Activated CD4-positive, alpha-beta T cell treated with anti-CD3 and anti-CD28 coated beads, Interleukin-2, amount 50 U/mL, for 24 hours (primary cell): ENCODE measurements at regions not wholly inside any gene's neighbourhood (a gene's known extent, or its start where the extent isn't known, plus 50 kb on each side); places are given as distances from the start of the nearest gene placed in this dataset.

Source experiments
- DNase-seq, 2 donors: peaks; one replicate each; pipeline ENCODE4 v3.0.0-alpha.2; 2020; ENCODE audit warnings: low read depth in 1 of 2, low spot score in 1 of 2

DNA sequence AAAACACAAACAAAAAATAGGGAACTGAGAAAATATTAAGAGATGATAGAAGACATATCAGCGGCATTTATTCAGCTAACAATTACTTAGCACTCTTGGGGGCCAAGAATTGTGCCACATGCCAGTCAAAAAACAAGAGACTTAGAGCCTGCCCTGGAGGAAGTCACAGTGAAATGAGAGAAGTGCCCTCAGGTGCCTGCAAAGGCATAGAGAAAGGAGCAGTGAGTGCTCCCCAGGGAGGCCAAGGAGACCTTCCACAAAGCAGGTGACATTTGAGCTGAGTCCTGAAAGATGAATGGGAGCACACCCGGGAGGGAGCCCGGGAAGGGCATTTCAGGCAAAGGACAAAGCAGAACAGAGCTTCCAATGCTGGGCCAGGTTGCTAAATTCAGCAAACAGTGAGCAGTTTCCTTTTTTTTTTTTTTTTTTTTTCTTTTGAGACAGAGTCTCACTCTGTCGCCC is 184.7 kb upstream of the JARID2 start:
- no peak for DNase-seq

DNA sequence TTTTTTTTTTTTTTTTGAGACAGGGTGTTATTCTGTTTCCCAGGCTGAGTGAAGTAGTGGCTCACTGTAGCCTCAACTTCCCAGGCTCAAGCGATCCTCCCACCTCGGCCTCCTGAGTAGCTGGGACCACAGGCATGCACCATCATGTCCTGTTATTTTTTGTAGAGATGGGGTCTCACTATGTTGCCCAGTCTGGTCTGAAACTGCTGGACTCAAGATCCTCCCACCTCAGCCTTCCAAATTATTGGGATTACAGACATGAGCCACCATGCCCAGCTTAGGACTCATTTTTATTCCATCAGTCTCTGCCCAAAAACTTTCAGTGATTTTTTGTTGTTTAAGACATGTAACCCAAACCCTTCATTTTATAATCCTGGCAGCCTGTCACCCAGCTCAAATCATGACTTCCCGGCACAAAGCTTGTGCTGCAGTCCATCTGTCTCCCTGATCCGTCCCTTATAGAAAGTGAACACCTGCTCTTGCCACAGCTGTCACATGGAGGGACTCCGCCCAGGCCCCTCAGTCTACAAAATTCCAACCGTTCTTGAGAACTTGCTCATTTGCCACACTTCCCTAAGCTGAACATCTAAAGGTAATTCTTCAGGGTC is 183.9 kb upstream of the JARID2 start:
- no peak for DNase-seq

DNA sequence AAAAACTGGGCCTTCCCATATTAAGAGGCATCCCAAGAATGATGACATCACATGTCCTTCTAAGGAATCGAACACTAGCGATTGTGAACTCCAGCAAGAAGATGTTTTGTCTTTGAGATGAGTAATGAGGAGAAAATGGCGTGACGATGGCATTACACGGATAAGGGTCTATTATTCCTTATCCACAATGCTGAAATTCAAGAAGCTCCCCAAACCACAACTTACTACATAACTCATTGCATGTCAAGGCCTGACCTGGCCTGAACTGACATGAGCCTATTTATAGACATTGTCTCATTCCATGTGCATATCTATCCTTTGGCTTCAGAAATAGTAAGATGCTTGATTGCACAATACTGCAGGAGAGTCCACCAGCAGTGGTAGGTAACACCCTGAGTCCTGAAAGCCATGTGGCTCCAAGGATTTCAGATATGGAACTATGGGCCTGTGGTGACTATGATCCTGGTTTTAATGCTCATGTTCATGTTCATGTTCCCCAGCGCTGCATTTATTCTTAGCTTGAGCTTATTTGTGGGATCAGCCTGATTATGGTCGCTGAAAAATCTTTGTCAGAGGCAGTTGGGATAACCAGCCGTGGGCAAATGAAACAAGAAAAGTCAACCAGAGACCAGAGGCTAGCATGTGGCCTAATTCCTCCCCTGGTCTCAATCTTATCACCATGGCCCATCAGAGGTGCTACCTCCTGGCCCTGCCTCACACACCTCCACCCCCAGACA is 183.2 kb upstream of the JARID2 start:
- DNase-seq, result no peak

DNA sequence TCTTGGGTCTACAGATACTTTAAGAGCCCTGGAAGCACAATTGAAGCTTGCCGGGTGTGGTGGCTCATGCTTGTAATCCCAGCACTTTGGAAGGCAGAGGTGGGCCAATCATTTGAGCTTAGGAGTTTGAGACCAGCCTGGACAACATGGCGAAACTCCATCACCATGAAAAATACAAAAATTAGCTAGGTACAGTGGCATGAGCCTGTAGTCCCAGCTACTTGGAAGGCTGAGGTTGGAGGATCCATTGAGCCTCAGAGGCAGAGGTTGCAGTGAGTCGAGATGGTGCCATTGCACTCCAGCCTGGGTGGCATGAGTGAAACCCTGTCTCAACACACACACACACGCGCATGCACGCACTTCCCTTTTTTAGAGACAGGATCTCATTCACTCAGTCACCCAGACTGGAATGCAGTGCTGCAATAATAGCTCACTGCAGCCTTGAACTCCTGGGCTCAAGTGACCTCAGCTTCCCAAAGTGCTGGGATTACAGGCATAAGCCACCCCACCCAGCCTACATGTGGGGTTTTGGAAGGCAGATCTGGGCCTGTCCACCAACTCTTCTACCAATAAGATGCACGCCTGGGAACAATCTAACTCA is 182.5 kb upstream of the JARID2 start:
- no peak for DNase-seq

DNA sequence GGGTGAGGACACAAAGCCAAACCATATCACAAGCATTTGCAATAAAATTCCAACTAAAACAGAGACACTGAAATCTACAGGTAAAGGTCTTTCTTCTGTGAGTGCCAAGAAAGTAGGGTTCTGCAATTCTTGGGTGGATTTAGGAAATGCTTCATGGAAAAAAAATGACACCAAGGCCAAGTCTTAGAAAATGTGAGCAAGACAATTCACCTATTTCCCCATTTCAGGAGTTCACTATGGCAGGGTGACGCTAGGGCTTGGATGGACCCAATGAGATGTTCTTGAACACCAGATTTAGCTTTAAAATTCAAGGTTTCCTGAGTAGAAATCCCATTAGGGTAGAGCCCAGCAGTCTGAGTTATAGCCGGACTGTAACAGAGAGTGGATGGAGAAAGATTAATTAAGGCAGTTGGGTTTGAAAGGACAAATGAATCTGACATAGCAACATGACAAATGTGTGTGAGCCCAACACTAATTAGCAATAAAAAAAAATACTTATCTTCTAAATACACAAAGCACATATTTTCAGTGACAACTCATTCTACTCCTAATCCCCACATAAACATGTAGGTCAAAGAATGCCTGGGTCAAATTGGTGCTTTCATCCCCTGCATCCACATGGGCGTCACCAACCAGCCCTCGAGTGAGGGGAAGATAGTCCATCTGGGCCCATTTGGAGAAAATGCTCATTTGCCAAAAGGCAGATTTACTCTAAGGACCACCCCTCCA is 180.4 kb upstream of the JARID2 start:
- no peak for DNase-seq

DNA sequence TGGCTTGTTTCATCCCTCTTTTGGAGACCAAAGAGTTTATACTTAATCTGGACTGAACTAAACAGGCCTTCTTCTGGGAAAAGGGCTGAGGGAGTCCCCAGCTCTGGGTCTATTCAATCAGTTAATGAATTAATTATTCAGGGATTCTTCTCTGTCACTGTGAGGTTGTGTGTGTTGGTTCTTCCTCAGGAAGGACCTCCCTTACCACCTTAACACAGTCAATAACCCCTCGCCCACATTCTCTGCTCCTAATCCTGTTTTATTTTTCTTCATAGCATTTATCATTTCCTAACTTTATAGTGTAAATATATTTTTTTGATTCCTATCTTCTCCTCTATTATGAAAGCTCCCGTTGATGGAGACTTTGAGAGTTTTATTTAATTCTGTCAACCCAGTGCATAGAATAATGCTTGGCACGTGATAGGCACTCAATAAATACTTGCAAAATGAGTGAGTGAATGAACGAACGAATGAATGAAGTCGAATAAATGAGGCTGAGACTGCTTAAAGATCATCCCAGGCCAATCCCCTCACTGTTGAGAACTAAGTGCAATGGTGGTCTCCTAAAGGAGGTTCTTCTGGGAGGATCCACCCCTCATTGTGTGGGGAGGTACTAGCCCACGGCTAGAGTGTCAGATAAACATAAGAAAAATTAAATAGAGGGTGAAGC is 179.6 kb upstream of the JARID2 start:
- DNase-seq, result no peak

DNA sequence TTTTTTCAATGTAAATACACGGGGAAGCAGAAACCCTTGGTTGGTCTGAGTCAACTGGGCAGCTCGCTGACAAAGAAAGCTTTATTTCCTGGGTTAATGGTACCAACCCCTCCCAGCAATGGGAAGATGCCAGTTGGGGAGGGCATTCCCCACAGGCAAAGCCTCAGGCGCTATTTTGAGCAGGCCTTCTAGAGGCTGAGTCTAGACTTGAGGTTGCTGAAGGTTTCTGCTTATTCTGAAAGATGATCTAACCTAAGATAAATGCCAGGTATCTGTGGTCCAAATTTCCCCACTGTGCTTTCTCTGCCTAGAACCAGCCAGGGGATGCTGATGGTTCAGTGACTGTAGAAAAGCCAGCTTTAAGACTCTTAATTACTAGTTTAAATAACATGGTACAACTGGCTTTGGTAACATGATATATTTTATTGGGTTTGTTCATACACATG is 172.5 kb upstream of the JARID2 start:
- DNase-seq, result no peak

DNA sequence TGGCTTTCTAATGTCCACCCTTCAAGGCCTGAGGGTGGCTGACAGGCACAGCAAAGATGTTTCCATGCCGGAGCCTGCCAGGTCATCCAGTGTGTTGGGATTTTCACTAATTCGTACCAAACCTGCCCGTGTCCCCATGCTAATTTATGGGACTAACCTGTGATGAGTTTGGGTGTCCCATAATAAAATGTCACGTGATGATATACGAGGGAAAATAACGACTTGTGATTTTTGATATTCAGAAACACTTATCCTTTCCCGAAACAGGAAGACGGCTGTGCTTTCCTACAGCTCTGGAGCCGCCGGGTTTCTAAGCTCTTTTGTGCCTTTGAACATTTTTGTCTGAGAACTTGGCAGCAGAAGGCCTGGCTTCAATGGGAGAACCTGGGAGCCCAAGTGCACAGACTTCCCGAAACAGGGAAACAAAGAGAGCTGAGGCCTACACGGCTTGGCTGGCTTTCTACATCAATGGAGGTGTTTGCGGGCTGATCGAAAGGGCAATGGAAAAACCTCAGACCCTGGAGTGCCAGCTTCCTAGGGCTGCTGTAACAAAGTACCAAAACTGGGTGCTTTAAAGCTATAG is 171.9 kb upstream of the JARID2 start:
- DNase-seq, result no peak

DNA sequence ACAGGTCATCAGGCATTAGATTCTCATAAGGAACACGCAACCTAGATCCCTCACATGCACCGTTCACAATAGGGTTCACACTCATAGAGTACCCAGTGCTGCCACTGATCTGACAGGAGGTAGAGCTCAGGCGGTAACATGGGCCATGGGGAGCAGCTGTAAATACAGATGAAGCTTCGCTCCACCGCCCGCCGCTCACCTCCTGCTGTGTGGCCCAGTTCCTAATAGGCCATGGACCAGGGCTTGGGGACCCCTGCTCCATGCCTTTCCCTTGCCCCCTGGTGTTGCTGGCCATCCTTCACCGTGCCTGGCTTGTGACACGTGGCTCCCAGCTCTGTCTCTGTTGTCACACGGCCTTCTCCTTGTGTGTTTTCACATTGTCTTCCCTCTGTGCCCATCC is 171.1 kb upstream of the JARID2 start:
- no peak for DNase-seq

DNA sequence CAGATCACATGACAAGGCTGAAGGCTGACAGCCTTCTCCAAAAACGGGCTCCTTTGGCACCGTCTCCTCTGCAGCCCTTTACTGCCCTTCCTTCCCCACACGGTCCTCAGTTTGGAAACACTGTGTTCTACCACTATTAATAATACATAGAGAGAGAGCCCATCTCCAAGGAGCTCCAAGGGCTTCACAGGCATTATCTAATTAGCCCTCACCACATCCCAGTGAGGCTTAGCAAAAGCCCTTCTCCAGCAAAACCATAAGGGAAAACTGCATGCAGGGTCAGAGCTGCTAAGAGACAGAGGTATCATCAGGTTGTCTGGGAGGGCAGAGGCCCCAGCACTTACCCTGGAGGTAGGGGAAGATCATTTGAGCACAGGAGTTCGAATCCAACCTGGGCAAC is 169.3 kb upstream of the JARID2 start:
- DNase-seq, result no peak

DNA sequence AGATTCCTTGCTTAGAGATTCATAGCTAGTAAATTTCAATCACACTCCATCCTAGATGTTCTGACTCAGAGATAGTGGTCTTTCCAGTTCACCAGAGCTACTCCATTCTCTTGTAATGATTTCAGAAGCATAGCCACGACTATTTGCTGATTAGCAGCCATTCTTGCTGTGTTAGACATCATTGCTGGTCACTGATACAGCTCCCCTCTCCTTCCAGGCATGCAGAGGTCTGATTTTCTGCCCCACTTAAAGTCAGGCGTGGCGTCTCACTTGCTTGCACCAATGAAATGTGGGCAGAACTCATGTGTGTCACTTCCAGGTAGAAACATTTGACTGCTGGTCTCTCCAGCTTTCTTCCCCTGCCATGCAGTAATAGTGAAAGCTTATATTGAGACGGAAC is 168.9 kb upstream of the JARID2 start:
- no peak for DNase-seq

DNA sequence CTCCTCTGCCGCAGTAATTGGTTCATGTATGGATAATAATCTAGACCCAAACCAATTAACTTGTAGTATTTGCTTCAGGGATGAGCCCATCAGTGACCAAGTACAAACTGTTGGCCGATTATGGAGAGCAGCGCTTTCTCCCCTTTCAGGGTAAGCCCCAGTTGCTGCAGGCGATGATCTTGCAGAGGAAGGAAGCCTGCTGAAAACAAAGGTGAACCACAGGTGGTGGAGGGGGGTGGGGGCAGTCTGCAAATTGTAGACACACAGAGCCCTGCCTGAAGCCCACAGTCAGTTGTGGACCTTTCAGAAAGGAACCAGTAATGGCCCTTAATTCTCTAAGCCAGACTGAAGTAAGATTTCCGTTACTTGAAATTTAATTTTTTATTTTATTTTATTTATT is 167.9 kb upstream of the JARID2 start:
- no peak for DNase-seq

DNA sequence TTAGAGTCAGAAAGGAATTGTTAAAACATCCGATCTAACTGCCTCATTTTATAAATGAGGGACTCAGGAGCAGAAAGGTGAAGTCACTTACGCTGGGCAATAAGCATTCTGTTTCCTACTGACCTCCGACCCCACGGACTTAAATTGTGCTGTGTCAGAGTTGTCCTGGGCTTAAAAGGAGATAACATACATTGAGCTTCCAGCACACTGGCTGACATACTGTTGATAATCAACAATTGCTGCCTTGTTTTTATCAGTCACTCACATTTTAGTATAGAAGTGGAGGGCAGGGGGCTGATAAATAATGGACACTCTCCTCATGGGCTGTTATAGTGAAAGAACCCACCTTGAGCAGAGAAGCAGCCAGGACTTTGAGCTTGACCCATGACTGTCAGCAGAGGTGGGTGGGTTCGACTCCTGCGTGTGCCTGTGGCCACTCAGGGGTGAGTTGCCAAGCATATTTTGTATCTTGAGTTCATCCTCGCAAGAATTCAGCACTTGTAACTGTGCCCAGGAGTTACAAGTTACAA is 166.5 kb upstream of the JARID2 start:
- no peak for DNase-seq

DNA sequence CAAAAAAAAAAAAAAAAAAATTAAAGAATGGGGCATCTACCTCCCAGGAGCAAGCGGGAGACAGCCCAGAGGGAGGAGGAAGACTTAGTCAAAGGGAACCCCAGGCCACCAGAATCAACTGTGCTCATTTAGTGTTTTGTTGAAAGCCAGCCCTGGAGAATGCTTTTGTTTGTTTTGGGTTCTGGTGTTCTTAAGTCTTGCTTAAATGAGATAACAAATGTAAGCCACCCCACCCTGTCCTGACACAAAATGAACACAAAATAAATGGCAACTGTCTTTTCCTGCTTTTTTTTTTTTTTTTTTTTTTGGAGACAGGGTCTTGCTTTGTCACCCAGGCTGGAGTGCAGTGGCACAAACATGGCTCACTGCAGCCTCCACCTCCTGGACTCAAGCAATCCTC is 165.0 kb upstream of the JARID2 start:
- no peak for DNase-seq

DNA sequence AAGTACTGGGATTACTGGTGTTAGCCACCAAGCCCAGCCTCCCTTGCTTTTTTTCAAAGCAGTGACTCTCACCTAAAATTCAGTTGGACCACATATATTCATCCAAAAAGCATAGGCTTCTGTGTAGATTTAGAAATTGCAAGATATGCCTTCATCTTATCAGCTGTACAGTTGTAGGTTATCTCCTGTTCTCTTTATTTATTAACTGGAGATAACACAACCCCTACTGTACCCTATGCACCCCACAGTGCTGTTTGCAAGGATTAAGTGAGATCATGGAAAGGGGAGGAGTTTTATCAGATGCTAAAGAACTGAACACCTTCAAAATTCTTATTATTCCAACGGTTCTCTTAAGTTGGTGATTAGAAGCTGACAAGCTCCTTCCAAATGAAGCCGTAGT is 164.4 kb upstream of the JARID2 start:
- no peak for DNase-seq

DNA sequence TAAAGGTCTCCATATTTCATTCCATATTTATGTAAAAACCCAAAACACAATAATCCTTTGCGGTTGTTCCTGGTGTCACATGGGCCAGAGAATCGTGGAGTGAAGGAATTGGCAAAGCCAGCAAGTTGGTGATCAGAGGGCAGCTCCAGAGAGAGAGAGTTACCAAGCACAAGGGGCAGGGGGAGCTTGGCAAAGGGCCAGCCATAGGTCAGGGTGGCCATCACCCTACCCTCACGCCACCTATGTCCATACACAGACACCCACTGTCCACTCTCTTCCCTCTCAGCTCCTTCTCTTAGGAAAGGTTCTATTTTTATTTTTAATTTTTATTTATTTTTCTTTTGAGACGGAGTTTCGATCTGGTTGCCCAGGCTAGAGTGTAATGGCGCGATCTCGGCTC is 163.2 kb upstream of the JARID2 start:
- no peak for DNase-seq

DNA sequence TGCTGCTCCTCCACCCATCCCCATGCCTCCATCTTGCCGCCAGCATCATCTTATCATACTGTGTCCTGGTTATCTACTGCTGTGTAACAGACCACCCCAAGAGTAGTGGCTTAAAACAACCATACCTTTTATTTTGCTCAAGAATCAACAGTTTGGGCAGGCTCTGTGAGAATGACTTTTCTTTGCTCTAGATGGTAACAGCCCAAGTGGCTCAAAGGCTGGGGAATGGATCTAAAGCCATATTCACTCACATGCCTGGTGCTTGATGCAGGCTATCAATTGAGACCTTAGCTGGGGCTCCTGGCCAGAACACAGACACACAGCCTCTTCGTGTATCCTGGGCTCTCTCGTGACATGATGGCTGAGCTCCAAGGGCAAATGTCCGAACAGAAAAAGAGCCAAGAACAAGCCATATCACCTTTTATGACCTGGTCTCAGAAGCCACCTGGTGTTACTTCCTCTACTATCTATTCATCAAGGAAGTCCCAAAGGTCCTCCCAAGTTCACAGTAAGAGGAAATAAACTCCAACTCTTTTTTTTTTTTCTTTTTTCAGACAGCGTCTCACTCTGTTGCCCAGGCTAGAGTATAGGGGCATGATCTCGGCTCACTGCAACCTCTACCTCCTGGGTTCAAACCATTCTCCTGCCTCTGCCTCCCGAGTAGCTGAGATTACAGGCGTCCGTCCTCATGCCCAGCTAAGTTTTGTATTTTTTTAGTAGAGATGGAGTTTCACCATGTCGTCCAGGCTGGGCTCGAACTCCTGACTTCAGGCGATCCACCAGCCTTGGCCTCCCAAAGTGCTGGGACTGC is 159.3 kb upstream of the JARID2 start:
- DNase-seq, result no peak

DNA sequence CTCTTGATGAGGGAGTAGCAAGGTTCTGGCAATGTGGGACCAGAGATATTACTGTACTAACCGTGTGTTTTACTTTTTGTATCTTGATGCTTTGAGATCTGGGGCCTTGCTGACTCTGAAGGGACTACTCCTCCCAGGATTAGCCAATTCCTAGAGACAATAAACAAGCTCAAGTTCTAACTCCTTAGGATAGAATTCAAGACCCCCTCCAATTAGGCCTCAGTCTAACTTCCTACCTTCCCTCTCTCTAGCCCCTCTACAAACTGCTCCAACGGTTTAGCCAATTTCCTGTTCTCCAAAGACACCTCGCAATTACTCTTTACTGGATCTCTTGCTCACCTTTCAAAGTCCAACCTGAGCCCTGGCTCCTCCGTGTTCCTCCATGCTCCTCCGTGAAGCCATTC is 158.7 kb upstream of the JARID2 start:
- no peak for DNase-seq

DNA sequence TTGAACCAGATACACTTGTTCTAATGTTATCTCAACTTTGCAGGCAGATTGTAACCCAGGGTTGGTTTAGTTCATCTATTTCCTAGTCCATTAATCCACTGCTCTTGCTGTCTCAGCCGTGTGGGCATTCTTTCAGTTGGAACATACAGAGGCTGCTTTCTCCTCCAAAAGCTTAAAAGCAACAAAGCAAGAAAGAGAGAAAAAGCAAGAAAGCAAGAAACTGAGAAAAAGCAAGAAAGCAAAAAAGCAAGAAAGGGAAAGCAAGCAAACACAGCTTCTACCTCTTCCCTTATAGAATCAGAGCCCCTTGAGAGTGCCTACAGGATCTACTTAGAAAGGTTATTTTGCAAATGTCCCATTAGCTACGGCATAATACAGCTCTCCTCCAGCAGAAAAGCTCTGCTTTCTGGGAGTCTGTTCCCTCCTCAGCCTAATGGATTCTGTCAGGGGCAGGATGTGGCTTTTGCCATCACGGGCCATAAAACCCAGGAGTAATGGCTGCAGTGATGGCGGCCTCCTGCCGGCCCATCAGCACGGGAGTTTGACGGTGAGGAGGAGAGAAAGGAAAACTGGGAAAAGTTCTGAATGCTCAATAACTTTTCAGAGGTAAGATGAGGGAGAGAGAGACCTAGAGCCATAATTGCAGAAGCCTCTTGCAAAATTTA is 156.8 kb upstream of the JARID2 start:
- DNase-seq, result no peak
